ENCODE measurements at regions not wholly inside any gene's neighbourhood (a gene's known extent, or its start where the extent isn't known, plus 50 kb on each side); places are given as distances from the start of the nearest gene placed in this dataset.

DNA sequence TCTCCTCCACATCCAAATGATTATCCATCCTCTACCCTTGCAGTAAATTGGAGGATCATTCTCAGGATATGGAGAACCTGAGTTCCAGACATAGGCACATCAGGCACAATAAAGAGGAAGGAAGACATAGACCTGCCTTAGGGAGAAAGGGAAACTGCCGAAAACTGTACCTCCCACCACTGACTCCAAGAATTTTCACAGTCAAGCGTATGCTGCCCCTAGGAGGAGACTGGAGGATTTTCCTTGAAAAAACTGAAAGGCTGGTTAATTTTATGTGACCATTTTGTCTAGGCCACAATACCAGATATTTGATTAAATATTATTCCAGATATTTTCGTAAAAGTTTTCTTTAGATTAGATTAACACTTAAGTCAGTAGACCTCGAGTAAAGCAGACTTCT is 638.5 kb upstream of the PKDCC start:
- no peaks in the 10 kb centered on the region for H3K27me3 Mint-ChIP-seq (ENCODE audit: low read depth, unreplicated experiment)
- no peaks in the 10 kb centered on the region for H3K9me3 ChIP-seq (ENCODE audit: insufficient read depth, low read depth, low read length)
- no peak overlapping the region for H3K4me3 ChIP-seq (ENCODE audit: insufficient read depth, low read depth, low read length)
- FAIRE-seq: no peak
- H3K4me1 Mint-ChIP-seq (ENCODE audit: low read depth, unreplicated experiment): no peaks in the 10 kb centered on the region
- H3K4me1 ChIP-seq (ENCODE audit: insufficient read depth, low read length): no peaks in the 10 kb centered on the region
- no peak overlapping the region for H2AFZ ChIP-seq (ENCODE audit: low read depth, low read length)
- H3K4me3 Mint-ChIP-seq (ENCODE audit: unreplicated experiment): no peak overlapping the region
- H3K27ac ChIP-seq (ENCODE audit: low read depth, low read length): no peak overlapping the region
- H3K27me3 ChIP-seq (ENCODE audit: insufficient read depth, low read length): no peaks in the 10 kb centered on the region
- H4K20me1 ChIP-seq (ENCODE audit: insufficient read depth, low read length): no peaks in the 10 kb centered on the region
- H3K9me3 Mint-ChIP-seq (ENCODE audit: unreplicated experiment): no peaks in the 10 kb centered on the region
- no peaks in the 10 kb centered on the region for H3K36me3 Mint-ChIP-seq (ENCODE audit: low read depth, unreplicated experiment)
- no peak for DNase-seq (ENCODE audit: low read depth)
- TF ChIP-seq EZH2 (IDR thresholded peaks at IDR 0.05; ENCODE audit: insufficient read depth, low read length): no peak
- TF ChIP-seq, protein P1, sequence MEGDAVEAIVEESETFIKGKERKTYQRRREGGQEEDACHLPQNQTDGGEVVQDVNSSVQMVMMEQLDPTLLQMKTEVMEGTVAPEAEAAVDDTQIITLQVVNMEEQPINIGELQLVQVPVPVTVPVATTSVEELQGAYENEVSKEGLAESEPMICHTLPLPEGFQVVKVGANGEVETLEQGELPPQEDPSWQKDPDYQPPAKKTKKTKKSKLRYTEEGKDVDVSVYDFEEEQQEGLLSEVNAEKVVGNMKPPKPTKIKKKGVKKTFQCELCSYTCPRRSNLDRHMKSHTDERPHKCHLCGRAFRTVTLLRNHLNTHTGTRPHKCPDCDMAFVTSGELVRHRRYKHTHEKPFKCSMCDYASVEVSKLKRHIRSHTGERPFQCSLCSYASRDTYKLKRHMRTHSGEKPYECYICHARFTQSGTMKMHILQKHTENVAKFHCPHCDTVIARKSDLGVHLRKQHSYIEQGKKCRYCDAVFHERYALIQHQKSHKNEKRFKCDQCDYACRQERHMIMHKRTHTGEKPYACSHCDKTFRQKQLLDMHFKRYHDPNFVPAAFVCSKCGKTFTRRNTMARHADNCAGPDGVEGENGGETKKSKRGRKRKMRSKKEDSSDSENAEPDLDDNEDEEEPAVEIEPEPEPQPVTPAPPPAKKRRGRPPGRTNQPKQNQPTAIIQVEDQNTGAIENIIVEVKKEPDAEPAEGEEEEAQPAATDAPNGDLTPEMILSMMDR (IDR thresholded peaks at IDR 0.05; ENCODE audit: insufficient read depth, low read depth, low read length): no peak
- H3K79me2 ChIP-seq (ENCODE audit: insufficient read depth, low read length): no peaks in the 10 kb centered on the region
- no peaks in the 10 kb centered on the region for H3K36me3 ChIP-seq (ENCODE audit: insufficient read depth, low read length)
- H3K4me2 ChIP-seq (ENCODE audit: low read length): no peak overlapping the region
- H3K9ac ChIP-seq (ENCODE audit: low read length): no peak overlapping the region
- H3K27ac Mint-ChIP-seq (ENCODE audit: unreplicated experiment): no peak overlapping the region

DNA sequence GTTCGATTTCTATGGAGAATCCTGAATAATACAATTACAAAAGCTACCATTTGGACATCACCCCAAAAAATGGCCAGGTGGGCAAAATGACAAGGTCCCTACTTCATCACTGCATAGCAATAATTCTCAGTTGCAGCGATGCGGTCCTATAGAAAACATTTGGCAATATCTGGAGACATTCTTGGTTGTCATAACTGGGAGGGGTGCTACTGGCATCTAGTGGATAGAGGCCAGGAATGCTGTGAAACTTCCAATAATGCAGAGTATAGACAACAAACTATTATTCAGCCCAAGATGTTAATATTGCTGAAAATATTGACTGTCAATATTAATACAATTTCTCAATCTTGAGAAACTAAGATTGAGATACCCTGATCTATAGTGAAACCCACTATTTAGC is 637.8 kb upstream of the PKDCC start:
- H3K4me3 Mint-ChIP-seq (ENCODE audit: unreplicated experiment): no peak overlapping the region
- no peaks in the 10 kb centered on the region for H3K9me3 Mint-ChIP-seq (ENCODE audit: unreplicated experiment)
- no peak overlapping the region for H3K27ac Mint-ChIP-seq (ENCODE audit: unreplicated experiment)
- no peak overlapping the region for H3K9ac ChIP-seq (ENCODE audit: low read length)
- DNase-seq (ENCODE audit: low read depth) (no peak), FAIRE-seq (no peak)
- no peak overlapping the region for H3K4me2 ChIP-seq (ENCODE audit: low read length)
- H3K36me3 ChIP-seq (ENCODE audit: insufficient read depth, low read length): no peaks in the 10 kb centered on the region
- no peaks in the 10 kb centered on the region for H3K4me1 Mint-ChIP-seq (ENCODE audit: low read depth, unreplicated experiment)
- H4K20me1 ChIP-seq (ENCODE audit: insufficient read depth, low read length): no peaks in the 10 kb centered on the region
- H3K79me2 ChIP-seq (ENCODE audit: insufficient read depth, low read length): no peaks in the 10 kb centered on the region
- no peak overlapping the region for H3K27ac ChIP-seq (ENCODE audit: low read depth, low read length)
- no peaks in the 10 kb centered on the region for H3K36me3 Mint-ChIP-seq (ENCODE audit: low read depth, unreplicated experiment)
- H3K4me3 ChIP-seq (ENCODE audit: insufficient read depth, low read depth, low read length): no peak overlapping the region
- no peaks in the 10 kb centered on the region for H3K4me1 ChIP-seq (ENCODE audit: insufficient read depth, low read length)
- H2AFZ ChIP-seq (ENCODE audit: low read depth, low read length): no peak overlapping the region
- TF ChIP-seq EZH2 (IDR thresholded peaks at IDR 0.05; ENCODE audit: insufficient read depth, low read length): no peak
- TF ChIP-seq, protein P1 (IDR thresholded peaks at IDR 0.05; ENCODE audit: insufficient read depth, low read depth, low read length): no peak
- no peaks in the 10 kb centered on the region for H3K9me3 ChIP-seq (ENCODE audit: insufficient read depth, low read depth, low read length)
- no peaks in the 10 kb centered on the region for H3K27me3 ChIP-seq (ENCODE audit: insufficient read depth, low read length)
- no peaks in the 10 kb centered on the region for H3K27me3 Mint-ChIP-seq (ENCODE audit: low read depth, unreplicated experiment)

DNA sequence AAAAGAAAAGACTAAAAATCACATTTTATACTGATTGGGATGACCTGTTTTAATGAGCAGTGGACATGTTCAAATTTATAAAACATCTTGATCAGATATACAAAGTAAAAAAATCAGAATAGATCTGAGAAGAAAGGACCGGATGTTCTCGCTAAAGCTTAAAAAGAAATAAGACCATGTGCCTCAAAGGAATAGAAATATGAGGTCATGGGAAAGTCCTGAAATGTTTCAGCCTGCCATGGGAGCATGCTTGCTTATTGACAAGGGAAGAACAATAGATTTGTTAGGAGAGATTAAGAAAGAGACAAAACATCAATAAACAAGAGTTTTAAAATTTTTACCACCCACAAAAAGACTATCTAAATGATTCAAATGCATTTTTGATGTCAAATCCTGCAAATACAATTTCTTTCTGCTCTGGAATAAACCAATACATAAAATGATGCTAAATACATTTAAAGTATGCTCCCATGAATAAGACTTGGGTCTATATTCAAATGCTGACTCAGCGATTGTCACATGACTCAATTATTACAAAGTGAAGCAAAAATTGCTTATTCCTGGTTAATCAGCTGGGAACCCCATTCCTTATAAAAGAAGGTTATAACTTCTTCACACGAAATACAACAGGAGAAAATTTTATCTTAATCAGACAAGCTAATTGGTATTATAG is 633.9 kb upstream of the PKDCC start:
- Histone ChIP-seq H4K20me1 (ENCODE audit: insufficient read depth, low read length) (no peaks in the 10 kb centered on the region), H3K9ac (ENCODE audit: low read length) (no peak overlapping the region), H3K9me3 (ENCODE audit: insufficient read depth, low read depth, low read length) (no peaks in the 10 kb centered on the region), H3K36me3 (ENCODE audit: insufficient read depth, low read length) (no peaks in the 10 kb centered on the region), H3K4me3 (ENCODE audit: insufficient read depth, low read depth, low read length) (no peak overlapping the region), H3K4me2 (ENCODE audit: low read length) (no peak overlapping the region), H3K79me2 (ENCODE audit: insufficient read depth, low read length) (no peaks in the 10 kb centered on the region), H3K27me3 (ENCODE audit: insufficient read depth, low read length) (no peaks in the 10 kb centered on the region), H3K27ac (ENCODE audit: low read depth, low read length) (no peak overlapping the region), H2AFZ (ENCODE audit: low read depth, low read length) (no peak overlapping the region), H3K4me1 (ENCODE audit: insufficient read depth, low read length) (no peaks in the 10 kb centered on the region)
- no peak for FAIRE-seq
- Mint-ChIP-seq H3K9me3 (ENCODE audit: unreplicated experiment) (no peaks in the 10 kb centered on the region), H3K4me1 (ENCODE audit: low read depth, unreplicated experiment) (no peaks in the 10 kb centered on the region), H3K27ac (ENCODE audit: unreplicated experiment) (no peak overlapping the region), H3K4me3 (ENCODE audit: unreplicated experiment) (no peak overlapping the region), H3K27me3 (ENCODE audit: low read depth, unreplicated experiment) (no peaks in the 10 kb centered on the region), H3K36me3 (ENCODE audit: low read depth, unreplicated experiment) (no peaks in the 10 kb centered on the region)
- TF ChIP-seq, protein P1 (IDR thresholded peaks at IDR 0.05; ENCODE audit: insufficient read depth, low read depth, low read length): no peak
- TF ChIP-seq EZH2 (IDR thresholded peaks at IDR 0.05; ENCODE audit: insufficient read depth, low read length): no peak
- DNase-seq (ENCODE audit: low read depth): no peak

Measured in astrocyte (in vitro differentiated cells and primary cell).